ENCODE measurements at regions not wholly inside any gene's neighbourhood (a gene's known extent, or its start where the extent isn't known, plus 50 kb on each side); places are given as distances from the start of the nearest gene placed in this dataset.

GRCh38 chr5:85441853-85442252, 1057.2 kb upstream of the EDIL3 start:
- Histone ChIP-seq H3K4me3 (no peak overlapping the region), H3K27ac (no peak overlapping the region), H3K4me1 (no peaks in the 10 kb centered on the region), H3K36me3 (no peaks in the 10 kb centered on the region), H3K27me3 (no peaks in the 10 kb centered on the region), H3K9me3 (no peaks in the 10 kb centered on the region)
- no peak for TF ChIP-seq EP300 (IDR thresholded peaks at IDR 0.05; ENCODE audit: low read depth)
- no peak for TF ChIP-seq POLR2A (IDR thresholded peaks at IDR 0.05)
- no peak for TF ChIP-seq CTCF (IDR thresholded peaks at IDR 0.05)
- TF ChIP-seq POLR2AphosphoS5 (IDR thresholded peaks at IDR 0.05): no peak
- 79 to 85% methylated on average over 3 of the region's 3 CpGs for WGBS, 2 donors (ENCODE audit: low coverage in 1 of 2)
- in situ Hi-C loops (cut with MboI; ENCODE audit: low pct_ligation_motif_present in 1 of 4, low pct_unique_long_range_greater_than_20kb in 1 of 4, low sequenced_read_pairs in 3 of 4): no loop called here
- intact Hi-C loops (cut with DNase I; ENCODE audit: low total_unique reads): no loop called here
- no peak for DNase-seq

DNA sequence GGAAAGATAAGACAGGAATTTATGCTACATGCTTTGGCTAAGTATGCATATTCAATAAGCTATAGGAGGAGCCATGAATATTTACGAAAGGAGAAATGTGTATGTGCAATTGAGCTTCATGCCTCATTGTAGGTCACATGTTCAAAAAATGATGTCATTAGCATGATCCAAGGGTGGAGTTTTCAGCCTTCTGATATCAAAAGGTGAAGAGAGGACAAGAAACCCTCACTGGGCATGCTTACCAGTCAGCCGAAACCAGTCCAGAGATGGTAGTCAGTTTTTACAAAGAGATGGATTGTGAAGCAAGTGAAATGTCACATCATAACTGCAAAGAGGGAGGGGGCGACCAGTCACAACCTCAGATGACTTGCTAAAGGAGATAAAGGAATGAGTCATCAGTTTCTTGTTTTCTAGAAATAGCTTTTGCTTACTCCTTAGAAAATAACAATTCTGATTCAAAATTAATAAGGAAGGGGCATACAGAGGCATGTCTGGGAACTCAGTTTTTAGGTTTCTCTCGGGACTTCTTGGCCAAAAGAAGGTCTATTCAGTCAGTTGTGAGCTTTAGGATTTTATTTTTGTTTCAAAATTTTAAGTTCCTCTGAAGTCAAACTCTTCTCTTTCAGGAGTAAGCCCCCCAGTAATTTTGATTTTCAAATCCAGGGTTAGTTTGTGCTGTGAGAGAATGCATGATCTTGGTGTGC, 1067.8 kb upstream of the EDIL3 start:
- H3K27ac ChIP-seq: no peak overlapping the region
- H3K27me3 ChIP-seq: no peaks in the 10 kb centered on the region
- H3K4me3 ChIP-seq: no peak overlapping the region
- no peaks in the 10 kb centered on the region for H3K36me3 ChIP-seq
- no peak for DNase-seq
- WGBS, 2 donors (ENCODE audit: low coverage in 1 of 2): 71 to 78% methylated on average over 3 to 4 of the region's 4 CpGs
- intact Hi-C loops (cut with DNase I; ENCODE audit: low total_unique reads): no loop called here
- H3K9me3 ChIP-seq: no peaks in the 10 kb centered on the region
- no peaks in the 10 kb centered on the region for H3K4me1 ChIP-seq
- in situ Hi-C loops (cut with MboI; ENCODE audit: low pct_ligation_motif_present in 1 of 4, low pct_unique_long_range_greater_than_20kb in 1 of 4, low sequenced_read_pairs in 3 of 4): no loop called here
- no peak for TF ChIP-seq EP300 (IDR thresholded peaks at IDR 0.05; ENCODE audit: low read depth)
- no peak for TF ChIP-seq POLR2AphosphoS5 (IDR thresholded peaks at IDR 0.05)
- no peak for TF ChIP-seq CTCF (IDR thresholded peaks at IDR 0.05)

- TF ChIP-seq POLR2A (IDR thresholded peaks at IDR 0.05) (no peak), POLR2AphosphoS5 (IDR thresholded peaks at IDR 0.05) (no peak), CTCF (IDR thresholded peaks at IDR 0.05) (no peak), EP300 (IDR thresholded peaks at IDR 0.05; ENCODE audit: low read depth) (no peak)
- H3K27ac ChIP-seq: no peak overlapping the region
- no peaks in the 10 kb centered on the region for H3K9me3 ChIP-seq
- no peak for DNase-seq
- H3K27me3 ChIP-seq: no peaks in the 10 kb centered on the region
- H3K36me3 ChIP-seq: no peaks in the 10 kb centered on the region
- in situ Hi-C loops (cut with MboI; ENCODE audit: low pct_ligation_motif_present in 1 of 4, low pct_unique_long_range_greater_than_20kb in 1 of 4, low sequenced_read_pairs in 3 of 4) (no loop called here), intact Hi-C loops (cut with DNase I; ENCODE audit: low total_unique reads) (no loop called here)
- no peaks in the 10 kb centered on the region for H3K4me1 ChIP-seq
- no peak overlapping the region for H3K4me3 ChIP-seq
These were observed 1068.3 kb upstream of the EDIL3 start for GRCh38 chr5:85453026-85453349.

- no peaks in the 10 kb centered on the region for H3K27me3 ChIP-seq
- in situ Hi-C loops (cut with MboI; ENCODE audit: low pct_ligation_motif_present in 1 of 4, low pct_unique_long_range_greater_than_20kb in 1 of 4, low sequenced_read_pairs in 3 of 4): no loop called here
- 85% methylated on average over 2 of the region's 2 CpGs; no CpG with 5 or more reads in 1 of the 2 donors for WGBS, 2 donors (ENCODE audit: low coverage in 1 of 2)
- H3K9me3 ChIP-seq: no peaks in the 10 kb centered on the region
- no peak overlapping the region for H3K4me3 ChIP-seq
- no peaks in the 10 kb centered on the region for H3K36me3 ChIP-seq
- H3K4me1 ChIP-seq: no peaks in the 10 kb centered on the region
- H3K27ac ChIP-seq: no peak overlapping the region
- DNase-seq: no peak
- intact Hi-C loops (cut with DNase I; ENCODE audit: low total_unique reads): no loop called here
- TF ChIP-seq POLR2AphosphoS5 (IDR thresholded peaks at IDR 0.05) (no peak), POLR2A (IDR thresholded peaks at IDR 0.05) (no peak), CTCF (IDR thresholded peaks at IDR 0.05) (no peak), EP300 (IDR thresholded peaks at IDR 0.05; ENCODE audit: low read depth) (no peak)
These were observed 1073.6 kb upstream of the EDIL3 start for GRCh38 chr5:85458319-85458718.

Measured in transverse colon (tissue), 4 donors.